ENCODE measurements at regions not wholly inside any gene's neighbourhood (a gene's known extent, or its start where the extent isn't known, plus 50 kb on each side); places are given as distances from the start of the nearest gene placed in this dataset.

GRCh38 chr13:88000787-88001186, 329.6 kb downstream of the SLITRK5 start:
- TF ChIP-seq CTCF (IDR thresholded peaks at IDR 0.05) (no peak), EP300 (IDR thresholded peaks at IDR 0.05; ENCODE audit: low read depth) (no peak)
